ENCODE measurements at regions not wholly inside any gene's neighbourhood (a gene's known extent, or its start where the extent isn't known, plus 50 kb on each side); places are given as distances from the start of the nearest gene placed in this dataset.

- Histone ChIP-seq H3K36me3 (ENCODE audit: insufficient read depth, low read length) (no peaks in the 10 kb centered on the region), H4K20me1 (ENCODE audit: insufficient read depth) (no peaks in the 10 kb centered on the region), H2AFZ (ENCODE audit: low read depth, low read length) (no peak overlapping the region), H3K27ac (ENCODE audit: low read length) (no peak overlapping the region), H3K9ac (ENCODE audit: low read length) (no peak overlapping the region), H3K4me3 (ENCODE audit: low read length) (no peak overlapping the region), H3K9me2 (ENCODE audit: insufficient read depth, low read length) (no peaks in the 10 kb centered on the region), H3K4me2 (ENCODE audit: low read length) (no peak overlapping the region), H3K9me3 (ENCODE audit: low read length) (no peaks in the 10 kb centered on the region), H3F3A (ENCODE audit: insufficient read depth, low read length, poor library complexity, severe bottlenecking) (no peaks in the 10 kb centered on the region), H3K27me3 (ENCODE audit: insufficient read depth, low read depth, low read length) (no peaks in the 10 kb centered on the region), H3K79me2 (replicated peaks; ENCODE audit: insufficient read depth, low read length) (no peaks in the 10 kb centered on the region)
- TF ChIP-seq SMC3 (conservative IDR thresholded peaks at IDR 0.05; ENCODE audit: poor library complexity) (no peak), EP300 (conservative IDR thresholded peaks at IDR 0.05; ENCODE audit: poor library complexity, severe bottlenecking) (no peak), EZH2 (IDR thresholded peaks at IDR 0.05; ENCODE audit: borderline replicate concordance, insufficient read depth, low read length, poor library complexity, severe bottlenecking) (no peak), TAF1 (IDR thresholded peaks at IDR 0.05; ENCODE audit: low read depth) (no peak), REST (IDR thresholded peaks at IDR 0.05; ENCODE audit: borderline replicate concordance) (no peak), MXI1 (conservative IDR thresholded peaks at IDR 0.05; ENCODE audit: poor library complexity, severe bottlenecking) (no peak), CTCF (IDR thresholded peaks at IDR 0.05; ENCODE audit: poor library complexity, severe bottlenecking) (no peak), RAD21 (conservative IDR thresholded peaks at IDR 0.05) (no peak), POLR2AphosphoS5 (IDR thresholded peaks at IDR 0.05) (no peak)
These were observed 326.8 kb upstream of the SHH start for GRCh38 chr7:156139112-156139511.

- H3K79me2 ChIP-seq (replicated peaks; ENCODE audit: insufficient read depth, low read length) = no peaks in the 10 kb centered on the region
- H2AFZ ChIP-seq (ENCODE audit: low read depth, low read length) = no peak overlapping the region
- no peaks in the 10 kb centered on the region for H3K36me3 ChIP-seq (ENCODE audit: insufficient read depth, low read length)
- no peaks in the 10 kb centered on the region for H3K9me2 ChIP-seq (ENCODE audit: insufficient read depth, low read length)
- no peak overlapping the region for H3K9ac ChIP-seq (ENCODE audit: low read length)
- H3K9me3 ChIP-seq (ENCODE audit: low read length) = no peaks in the 10 kb centered on the region
- no peak for TF ChIP-seq EP300 (conservative IDR thresholded peaks at IDR 0.05; ENCODE audit: poor library complexity, severe bottlenecking)
- no peak for TF ChIP-seq MXI1 (conservative IDR thresholded peaks at IDR 0.05; ENCODE audit: poor library complexity, severe bottlenecking)
- TF ChIP-seq CTCF (IDR thresholded peaks at IDR 0.05; ENCODE audit: poor library complexity, severe bottlenecking) = no peak
- TF ChIP-seq REST (IDR thresholded peaks at IDR 0.05; ENCODE audit: borderline replicate concordance) = no peak
- no peak for TF ChIP-seq EZH2 (IDR thresholded peaks at IDR 0.05; ENCODE audit: borderline replicate concordance, insufficient read depth, low read length, poor library complexity, severe bottlenecking)
- no peak for TF ChIP-seq TAF1 (IDR thresholded peaks at IDR 0.05; ENCODE audit: low read depth)
- TF ChIP-seq RAD21 (conservative IDR thresholded peaks at IDR 0.05) = no peak
- no peak for TF ChIP-seq POLR2AphosphoS5 (IDR thresholded peaks at IDR 0.05)
- no peak for TF ChIP-seq SMC3 (conservative IDR thresholded peaks at IDR 0.05; ENCODE audit: poor library complexity)
- no peaks in the 10 kb centered on the region for H3F3A ChIP-seq (ENCODE audit: insufficient read depth, low read length, poor library complexity, severe bottlenecking)
- no peak overlapping the region for H3K27ac ChIP-seq (ENCODE audit: low read length)
- H3K27me3 ChIP-seq (ENCODE audit: insufficient read depth, low read depth, low read length) = no peaks in the 10 kb centered on the region
- H3K4me3 ChIP-seq (ENCODE audit: low read length) = no peak overlapping the region
- H3K4me2 ChIP-seq (ENCODE audit: low read length) = no peak overlapping the region
- no peaks in the 10 kb centered on the region for H4K20me1 ChIP-seq (ENCODE audit: insufficient read depth)
These were observed 319.6 kb upstream of the SHH start for GRCh38 chr7:156131881-156132280.

All from neural cell (in vitro differentiated cells).